ENCODE measurements at regions not wholly inside any gene's neighbourhood (a gene's known extent, or its start where the extent isn't known, plus 50 kb on each side); places are given as distances from the start of the nearest gene placed in this dataset.
"Not testable (repeated sequence)": the region's sequence is repeated elsewhere in the genome, so short reads cannot be mapped to it uniquely, and the experiment has no call there.

DNA sequence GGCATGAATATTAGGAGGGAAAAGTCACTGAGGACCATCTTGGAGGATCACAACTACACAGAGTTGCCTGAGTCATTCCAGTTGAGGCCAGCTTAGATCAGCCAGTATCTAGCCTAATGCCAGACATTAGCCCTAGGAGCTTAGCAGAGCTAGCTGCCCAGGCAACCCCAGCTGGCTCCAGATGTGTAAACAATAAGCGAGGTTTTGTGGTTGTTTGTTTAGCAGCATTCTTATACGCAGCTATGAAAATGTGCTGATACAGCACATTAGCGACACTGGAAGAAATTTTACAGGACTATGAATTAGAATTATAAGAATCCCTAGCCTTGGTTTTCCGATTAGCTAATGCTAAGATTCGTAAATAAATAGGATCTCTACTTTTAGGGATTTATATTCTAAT lies 59.3 kb downstream of the BTBD3 start:
- TF ChIP-seq GATA1 (IDR thresholded peaks at IDR 0.05; ENCODE audit: low read depth, low read length), result no peak
- TF ChIP-seq POLR2A (IDR thresholded peaks at IDR 0.05; ENCODE audit: low read length), result no peak
- no peak for DNase-seq

DNA sequence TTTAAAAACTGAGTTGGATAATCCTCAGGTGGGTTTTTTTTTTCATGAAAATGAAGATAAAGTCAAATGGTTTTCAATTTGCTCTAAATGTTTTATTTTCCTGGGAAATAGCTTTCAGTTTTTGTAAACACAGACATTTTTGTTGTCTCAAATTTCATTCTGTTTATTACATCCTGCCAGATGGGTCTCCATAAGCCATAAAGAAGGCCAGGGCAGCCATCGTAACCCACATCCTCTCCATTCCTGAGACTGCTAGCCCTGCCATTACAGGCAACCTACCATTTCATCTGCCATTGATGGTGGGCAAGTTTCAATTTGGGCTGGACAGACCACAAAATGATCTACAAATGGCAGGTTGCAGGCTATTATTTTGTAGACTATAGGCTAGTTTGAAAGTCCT lies 60.8 kb downstream of the BTBD3 start:
- no peak for TF ChIP-seq POLR2A (IDR thresholded peaks at IDR 0.05; ENCODE audit: low read length)
- no peak for TF ChIP-seq GATA1 (IDR thresholded peaks at IDR 0.05; ENCODE audit: low read depth, low read length)
- DNase-seq, result no peak

DNA sequence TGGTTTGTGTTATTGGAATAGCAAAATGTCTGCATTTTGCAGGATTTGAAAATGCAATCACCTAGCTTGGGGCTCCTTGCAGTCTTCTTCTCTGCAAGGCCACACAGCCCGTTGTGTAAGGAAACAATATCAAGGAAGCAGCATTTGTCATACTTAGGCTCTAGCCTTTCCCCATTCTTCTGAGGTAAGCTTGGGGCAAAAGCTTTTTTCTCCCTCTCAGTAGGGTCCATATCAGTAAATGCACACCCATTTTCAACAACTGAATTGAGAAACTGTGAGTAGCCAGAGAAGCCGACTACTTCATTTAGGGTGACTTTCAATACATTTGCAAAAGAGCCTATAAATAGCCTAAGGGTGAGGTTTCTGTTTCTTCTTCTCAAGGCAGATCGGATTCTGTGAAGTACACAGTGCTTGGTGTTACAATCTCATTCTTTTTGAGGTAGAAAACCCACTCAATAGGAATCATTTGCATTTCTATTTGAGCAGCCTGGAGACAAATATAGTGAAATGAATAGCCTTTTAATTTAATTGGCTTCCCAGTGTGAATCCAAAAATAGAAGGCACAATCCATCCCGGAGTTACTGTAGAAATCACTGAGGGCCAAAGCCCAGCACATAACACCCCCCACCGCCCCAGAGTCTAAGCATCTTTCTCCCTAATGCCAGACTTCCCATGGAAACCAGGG lies 61.8 kb downstream of the BTBD3 start:
- DNase-seq, result no peak
- no peak for TF ChIP-seq POLR2A (IDR thresholded peaks at IDR 0.05; ENCODE audit: low read length)
- TF ChIP-seq GATA1 (IDR thresholded peaks at IDR 0.05; ENCODE audit: low read depth, low read length), result no peak

DNA sequence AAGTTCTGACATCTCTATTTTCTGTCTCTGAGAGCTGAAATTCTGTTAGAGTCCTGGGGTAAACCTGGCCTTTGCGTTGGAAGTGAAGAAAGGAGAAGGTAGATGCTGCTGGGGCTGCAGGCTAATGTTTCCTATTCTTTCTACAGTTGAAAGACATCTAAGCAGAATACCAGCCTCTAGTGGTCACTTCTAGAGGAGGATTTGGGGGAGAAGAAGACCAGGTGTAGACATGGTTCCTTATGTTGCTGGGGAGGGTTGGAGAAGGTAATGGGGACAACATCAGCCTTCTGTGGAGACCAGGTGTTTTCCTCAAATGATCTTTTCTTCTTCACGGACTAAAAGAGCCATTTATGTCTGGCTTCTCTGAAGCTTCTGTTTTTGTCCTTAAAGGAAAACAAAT lies 62.6 kb downstream of the BTBD3 start:
- DNase-seq, result no peak
- TF ChIP-seq GATA1 (IDR thresholded peaks at IDR 0.05; ENCODE audit: low read depth, low read length) (no peak), POLR2A (IDR thresholded peaks at IDR 0.05; ENCODE audit: low read length) (no peak)

DNA sequence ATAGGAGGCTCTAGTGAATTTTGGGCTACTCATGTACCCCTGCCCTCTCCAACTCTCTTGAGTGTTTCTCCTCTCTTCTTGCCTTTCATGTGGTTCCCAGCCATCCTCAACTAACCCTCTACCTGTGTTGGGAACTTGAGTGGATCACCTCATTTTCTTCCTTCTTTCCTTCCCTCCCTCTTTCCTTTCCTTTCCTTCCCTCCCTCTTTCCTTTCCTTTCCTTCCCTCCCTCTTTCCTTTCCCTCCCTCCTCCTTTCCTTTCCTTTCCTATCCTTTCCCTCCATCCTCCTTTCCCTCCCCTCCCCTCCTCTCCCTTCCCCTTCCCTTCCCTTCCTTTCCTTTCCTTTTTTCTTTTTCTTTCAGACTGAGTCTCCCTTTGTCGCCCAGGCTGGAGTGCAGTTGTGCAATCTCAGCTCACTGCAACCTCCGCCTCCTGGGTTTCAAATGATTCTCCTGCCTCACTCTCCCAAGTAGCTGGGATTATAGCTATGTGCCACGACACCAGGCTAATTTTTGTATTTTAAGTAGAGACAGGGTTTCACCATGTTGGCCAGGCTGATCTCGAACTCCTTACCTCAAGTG lies 63.8 kb downstream of the BTBD3 start:
- TF ChIP-seq GATA1 (IDR thresholded peaks at IDR 0.05; ENCODE audit: low read depth, low read length) (no peak), POLR2A (IDR thresholded peaks at IDR 0.05; ENCODE audit: low read length) (no peak)
- DNase-seq, result no peak

DNA sequence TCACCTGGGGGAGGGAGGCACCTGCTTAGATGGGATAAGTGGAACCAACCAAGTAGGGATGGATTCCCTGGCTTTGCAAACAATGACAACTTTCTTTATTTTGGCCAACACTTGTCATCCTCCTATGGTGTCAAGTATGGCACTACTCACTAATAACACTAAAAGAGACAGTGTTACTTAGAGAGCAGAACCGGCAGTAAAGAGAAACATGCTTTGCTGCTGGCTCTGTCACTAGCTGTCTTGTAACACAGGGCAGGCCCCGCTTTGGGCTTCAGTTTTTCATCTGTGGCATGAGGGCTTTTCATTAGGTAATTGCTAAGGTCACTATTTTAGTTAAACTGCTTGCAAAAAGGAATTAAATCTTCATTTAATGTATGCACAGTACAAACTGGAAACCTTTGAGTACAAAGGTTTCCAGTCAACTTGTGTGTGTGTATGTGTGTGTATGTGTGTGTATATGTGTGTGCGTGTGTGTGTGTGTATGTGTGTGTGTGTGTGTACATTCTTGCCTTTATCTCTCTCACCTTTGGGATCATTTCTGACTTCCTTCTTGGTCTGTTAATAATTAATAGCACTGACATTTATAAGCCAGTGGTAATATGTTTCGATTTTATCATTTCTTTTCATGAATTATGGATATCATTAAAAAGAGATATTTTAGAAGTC lies 64.7 kb downstream of the BTBD3 start:
- DNase-seq, result no peak
- TF ChIP-seq POLR2A (IDR thresholded peaks at IDR 0.05; ENCODE audit: low read length) (no peak), GATA1 (IDR thresholded peaks at IDR 0.05; ENCODE audit: low read depth, low read length) (no peak)

DNA sequence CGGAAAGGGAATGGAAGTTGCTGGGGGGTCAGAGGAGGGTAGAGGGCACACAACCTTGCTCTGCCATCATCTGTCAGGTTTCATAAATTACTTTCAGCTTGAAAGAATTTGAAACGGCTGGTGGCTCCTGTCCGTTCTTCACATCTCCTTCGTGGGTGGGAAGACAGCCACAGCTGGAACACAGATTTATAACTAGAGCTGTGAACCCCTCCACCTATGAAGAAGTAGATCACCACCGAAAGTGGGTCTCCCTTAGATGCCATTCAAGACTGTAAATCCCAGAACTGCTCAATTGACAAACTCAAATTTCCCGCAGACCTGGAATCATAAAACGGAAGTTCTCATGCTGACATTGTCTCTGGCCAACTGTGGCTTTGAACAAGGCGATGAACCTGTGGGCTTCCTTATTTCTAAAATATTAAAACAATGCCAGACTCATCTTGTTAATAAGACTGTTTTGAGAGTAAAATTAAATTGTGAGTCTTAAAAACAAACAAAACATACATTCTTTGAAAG lies 65.3 kb downstream of the BTBD3 start:
- DNase-seq, result no peak
- TF ChIP-seq GATA1 (IDR thresholded peaks at IDR 0.05; ENCODE audit: low read depth, low read length) (no peak), POLR2A (IDR thresholded peaks at IDR 0.05; ENCODE audit: low read length) (no peak)

DNA sequence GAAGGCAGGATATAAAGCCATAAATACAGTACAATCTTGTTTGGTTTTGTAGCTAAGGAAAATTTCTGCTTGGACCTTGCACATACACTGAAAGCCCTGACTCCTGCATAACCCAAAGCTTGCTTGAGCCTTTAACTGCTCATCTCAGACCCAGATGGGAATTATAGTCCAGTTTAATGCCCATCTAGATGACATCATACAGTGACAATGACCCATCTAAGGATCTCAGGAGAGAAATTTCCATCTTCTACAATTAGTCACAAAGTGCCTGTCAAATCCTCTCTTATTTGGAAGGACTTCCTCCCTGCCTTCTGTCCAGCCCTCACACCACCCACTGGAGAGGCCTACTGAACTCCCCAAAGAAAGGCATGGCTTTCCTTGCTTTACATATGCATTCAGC lies 69.3 kb downstream of the BTBD3 start:
- TF ChIP-seq GATA1 (IDR thresholded peaks at IDR 0.05; ENCODE audit: low read depth, low read length), result no peak
- TF ChIP-seq POLR2A (IDR thresholded peaks at IDR 0.05; ENCODE audit: low read length), result no peak
- no peak for DNase-seq

DNA sequence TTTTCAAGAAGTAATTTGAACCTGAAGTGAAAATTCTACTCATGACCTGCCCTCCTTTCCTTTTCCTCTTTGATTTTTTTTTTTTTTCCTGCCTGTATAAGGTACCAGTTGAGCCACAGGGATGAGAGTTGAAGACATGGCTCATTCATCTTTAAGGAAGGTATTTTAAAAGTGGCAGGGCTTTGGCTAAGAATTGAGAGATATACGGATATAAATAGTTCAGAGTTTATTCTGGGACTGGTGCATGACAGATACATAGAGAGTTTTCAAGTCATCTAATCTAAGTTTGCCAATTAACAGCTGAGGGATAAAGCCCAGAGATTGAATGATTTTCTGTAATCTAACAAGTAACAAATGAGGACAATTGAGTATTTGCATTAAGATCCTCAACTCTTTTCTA lies 69.8 kb downstream of the BTBD3 start:
- DNase-seq, result no peak
- TF ChIP-seq GATA1 (IDR thresholded peaks at IDR 0.05; ENCODE audit: low read depth, low read length), result no peak
- no peak for TF ChIP-seq POLR2A (IDR thresholded peaks at IDR 0.05; ENCODE audit: low read length)

DNA sequence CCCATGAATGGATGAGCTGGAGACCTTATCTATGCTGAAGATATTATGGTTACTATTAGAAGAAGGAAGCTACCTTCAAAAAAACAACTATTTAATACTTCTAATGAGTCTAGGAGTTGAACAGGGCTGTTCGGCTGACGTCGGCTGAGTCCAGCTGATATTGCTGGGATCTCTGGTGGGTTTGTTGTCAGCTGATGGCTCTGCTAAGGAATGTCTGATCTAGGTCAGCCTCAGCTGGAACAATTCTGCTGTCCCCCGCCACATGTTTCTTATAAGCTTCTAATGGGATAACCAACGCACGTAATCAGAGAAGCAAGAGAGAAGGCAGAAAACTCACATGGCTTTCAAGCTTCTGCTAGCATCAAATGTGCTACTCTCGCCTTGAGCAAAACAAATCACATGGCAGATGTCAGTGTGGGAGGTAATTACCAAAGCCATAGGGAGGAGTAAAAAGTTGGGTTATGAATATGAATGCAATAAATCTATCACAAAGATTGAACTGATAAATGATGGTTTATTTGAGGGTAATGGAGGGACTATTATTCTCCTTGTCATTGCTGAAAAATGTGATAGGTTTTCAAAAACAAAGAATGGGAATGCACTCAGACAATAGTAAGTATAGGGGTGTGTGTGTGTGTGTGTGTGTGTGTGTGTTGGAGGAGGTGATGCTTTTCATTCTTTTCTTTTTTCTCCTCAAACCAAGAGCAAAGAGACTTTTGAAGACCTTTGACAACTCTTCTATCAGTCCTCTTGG lies 71.5 kb downstream of the BTBD3 start:
- DNase-seq, result no peak
- TF ChIP-seq POLR2A (IDR thresholded peaks at IDR 0.05; ENCODE audit: low read length) (no peak), GATA1 (IDR thresholded peaks at IDR 0.05; ENCODE audit: low read depth, low read length) (no peak)

DNA sequence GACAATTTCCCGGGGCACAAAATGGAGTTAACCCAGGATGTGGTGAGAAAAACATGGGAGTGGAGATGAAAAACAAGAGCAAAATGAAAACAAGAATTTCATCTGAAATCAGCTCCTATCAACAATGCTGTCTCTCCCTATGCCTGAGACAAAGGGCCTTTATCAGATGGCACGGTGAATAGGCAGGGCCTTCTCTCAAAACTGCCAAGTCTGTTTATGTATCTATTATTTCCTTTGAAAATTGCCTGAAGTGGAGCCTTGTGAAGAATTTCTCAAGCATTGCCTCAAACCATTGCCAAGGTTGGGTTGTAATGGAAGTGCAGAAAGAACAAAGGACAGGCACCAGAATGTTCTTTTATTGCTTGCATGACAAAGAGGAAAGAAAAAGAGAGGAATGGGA lies 74.7 kb downstream of the BTBD3 start:
- no peak for TF ChIP-seq GATA1 (IDR thresholded peaks at IDR 0.05; ENCODE audit: low read depth, low read length)
- TF ChIP-seq POLR2A (IDR thresholded peaks at IDR 0.05; ENCODE audit: low read length), result no peak

DNA sequence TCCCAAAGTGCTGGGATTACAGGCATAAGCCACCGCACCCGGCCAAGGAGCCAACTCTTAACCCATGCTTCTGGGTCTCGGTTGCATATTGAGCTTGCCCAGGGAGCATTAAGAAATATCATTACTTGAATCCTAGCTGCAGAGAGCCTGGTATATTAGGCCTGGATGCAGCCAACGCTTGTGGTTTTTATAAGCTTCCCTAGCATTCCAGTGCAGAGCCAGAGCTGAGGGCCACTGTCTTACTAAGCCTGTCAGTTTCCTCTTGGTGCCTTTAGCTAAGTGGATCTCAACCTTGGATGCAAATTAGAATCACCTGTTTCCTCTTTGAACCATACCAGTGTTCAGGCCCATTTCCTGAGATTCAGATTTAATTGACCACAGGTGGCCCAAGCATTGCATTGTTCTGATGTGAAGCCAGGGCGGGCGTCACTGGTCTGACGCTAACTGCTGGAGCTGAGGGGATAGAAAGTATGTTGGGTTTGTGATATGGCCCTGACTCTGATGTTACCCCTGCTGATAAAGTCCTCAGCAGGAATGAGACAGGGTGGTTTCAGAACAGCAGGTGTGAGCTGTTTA lies 76.3 kb downstream of the BTBD3 start:
- no peak for DNase-seq
- no peak for TF ChIP-seq POLR2A (IDR thresholded peaks at IDR 0.05; ENCODE audit: low read length)
- TF ChIP-seq GATA1 (IDR thresholded peaks at IDR 0.05; ENCODE audit: low read depth, low read length), result no peak

More for the DNA sequence above, 74.7 kb downstream of the BTBD3 start:
- no peak for DNase-seq

DNA sequence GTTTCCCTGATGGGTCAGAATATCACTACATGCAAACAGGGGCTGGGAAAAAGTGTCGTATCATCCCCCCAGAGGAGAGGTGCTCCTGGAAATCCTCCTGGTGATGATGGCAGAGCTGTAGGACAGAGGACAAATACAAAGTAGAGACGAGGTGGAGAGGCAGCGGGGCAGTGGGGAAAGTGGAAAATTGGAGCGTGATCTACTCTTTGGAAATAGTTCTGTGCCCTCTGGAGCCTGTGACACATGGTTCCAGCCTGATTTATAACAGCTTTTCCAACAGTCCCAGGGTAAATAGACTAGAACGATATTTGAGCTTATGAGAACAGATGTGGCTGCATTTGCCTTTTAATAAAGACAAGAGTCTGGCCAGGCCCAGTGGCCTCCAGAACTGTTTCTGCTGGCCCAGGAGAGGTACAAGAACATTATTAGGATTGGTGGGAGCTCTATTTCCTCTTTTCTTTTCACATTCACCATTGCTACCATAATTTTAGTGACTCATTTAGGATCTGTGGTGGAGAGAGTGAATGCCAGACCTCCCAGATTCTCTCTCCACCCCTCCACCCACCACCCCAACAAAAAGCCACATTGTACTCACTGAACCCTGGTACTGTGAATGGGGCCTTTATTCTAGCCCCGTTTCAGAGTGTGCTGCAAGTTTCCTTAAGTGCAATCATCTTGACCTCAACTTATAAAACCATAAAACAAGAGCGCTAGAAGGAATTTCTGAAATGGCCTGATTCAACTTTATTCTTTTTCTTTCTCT lies 78.3 kb downstream of the BTBD3 start:
- DNase-seq, result no peak
- TF ChIP-seq GATA1 (IDR thresholded peaks at IDR 0.05; ENCODE audit: low read depth, low read length), result no peak
- TF ChIP-seq POLR2A (IDR thresholded peaks at IDR 0.05; ENCODE audit: low read length), result no peak

DNA sequence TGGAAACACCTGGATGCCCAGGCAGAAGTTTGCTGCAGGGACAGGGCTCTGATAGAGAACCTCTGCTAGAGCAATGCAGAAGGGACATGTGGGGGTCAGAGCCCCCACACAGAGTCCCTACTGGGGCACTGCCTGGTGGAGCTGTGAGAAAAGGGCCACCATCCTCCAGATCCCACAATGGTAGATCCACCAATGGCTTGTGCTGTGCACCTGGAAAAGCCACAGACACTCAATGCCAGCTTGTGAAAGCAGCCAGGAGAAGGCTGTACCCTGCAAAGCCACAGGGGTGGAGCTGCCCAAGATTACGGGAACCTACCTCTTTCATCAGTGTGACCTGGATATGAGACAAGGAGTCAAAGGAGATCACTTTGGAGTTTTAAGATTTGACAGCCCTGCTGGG lies 87.1 kb downstream of the BTBD3 start:
- DNase-seq, result not testable (repeated sequence)
